CD4-positive, alpha-beta T cell treated with Interferon alpha-2 for 1 hour (primary cell): ENCODE measurements at regions not wholly inside any gene's neighbourhood (a gene's known extent, or its start where the extent isn't known, plus 50 kb on each side); places are given as distances from the start of the nearest gene placed in this dataset.

ENCODE experiments used
- DNase-seq, 2 donors: peaks; one replicate each; pipeline ENCODE4 v3.0.0-alpha.2; 2020 to 2022

DNA sequence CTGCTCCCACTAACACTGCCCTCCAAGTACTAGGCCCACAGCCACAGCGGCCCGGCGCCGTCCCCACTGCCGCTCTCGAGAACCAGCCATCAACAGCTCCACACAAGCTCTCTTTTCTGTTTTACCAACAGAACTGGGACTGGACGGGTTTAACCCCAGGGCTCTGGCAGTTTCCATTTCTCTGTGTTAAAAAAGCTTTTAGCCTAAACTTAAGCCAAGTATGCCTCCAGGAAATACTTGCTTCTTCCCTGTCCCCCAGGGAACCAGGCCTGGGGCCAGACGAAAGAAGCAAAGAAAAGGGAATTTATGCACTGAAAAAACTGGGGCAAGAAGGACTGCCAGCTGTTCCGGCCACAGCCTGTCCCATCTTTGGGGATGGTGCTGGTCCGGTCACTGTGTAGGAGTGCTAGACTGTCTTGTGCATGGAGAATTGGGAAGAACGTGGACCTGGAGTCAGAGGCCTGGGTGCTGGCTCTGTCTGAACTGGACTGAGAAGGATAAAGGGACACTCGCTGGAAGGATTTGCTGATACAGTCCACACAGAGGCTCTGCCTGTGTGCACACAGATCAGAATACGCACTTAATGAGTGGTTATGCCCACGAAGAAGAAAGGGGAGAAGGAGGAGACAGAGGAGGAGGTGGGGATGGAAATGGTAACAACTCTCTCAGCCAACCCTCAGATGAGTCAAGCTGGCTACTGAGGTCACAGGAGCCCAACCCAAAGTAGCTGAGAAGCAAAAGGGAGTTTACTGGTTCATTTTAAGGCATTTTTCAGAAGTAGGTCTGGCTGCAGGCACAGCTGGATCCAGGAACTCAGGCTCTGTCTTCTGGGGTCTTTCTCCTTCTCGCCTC is 254.4 kb upstream of the PMEPA1 start:
- no peak for DNase-seq

- DNase-seq: no peak
Observed at GRCh38 chr20:57960803-57961575, 251.2 kb upstream of the PMEPA1 start.

DNA sequence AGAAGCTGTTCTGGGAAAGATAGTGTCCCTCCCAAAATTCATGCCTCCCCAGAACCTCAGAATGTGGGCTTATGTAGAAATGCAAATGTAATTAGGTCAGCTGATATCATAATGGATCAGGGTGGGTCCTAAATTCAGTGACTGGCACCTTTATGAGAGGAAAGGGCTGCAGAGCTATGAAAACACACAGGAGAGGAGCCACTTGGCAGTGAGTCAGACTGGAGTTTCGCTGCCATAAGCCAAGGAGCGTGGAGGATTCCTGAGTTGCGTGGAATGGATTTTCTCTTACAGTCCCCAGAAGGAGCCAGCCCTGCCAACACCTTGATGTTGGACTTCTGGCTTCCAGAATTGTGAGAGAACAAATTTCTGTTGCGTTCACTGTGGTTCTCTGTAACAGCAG is 249.8 kb upstream of the PMEPA1 start:
- DNase-seq: no peak

- no peak for DNase-seq
Observed at GRCh38 chr20:57959018-57959417, 249.2 kb upstream of the PMEPA1 start.

- no peak for DNase-seq
Observed at GRCh38 chr20:57958050-57958420, 248.2 kb upstream of the PMEPA1 start.

GRCh38 chr20:57957411-57958049 is 247.7 kb upstream of the PMEPA1 start:
- no peak for DNase-seq

GRCh38 chr20:57953638-57954037 is 243.8 kb upstream of the PMEPA1 start:
- no peak for DNase-seq

DNA sequence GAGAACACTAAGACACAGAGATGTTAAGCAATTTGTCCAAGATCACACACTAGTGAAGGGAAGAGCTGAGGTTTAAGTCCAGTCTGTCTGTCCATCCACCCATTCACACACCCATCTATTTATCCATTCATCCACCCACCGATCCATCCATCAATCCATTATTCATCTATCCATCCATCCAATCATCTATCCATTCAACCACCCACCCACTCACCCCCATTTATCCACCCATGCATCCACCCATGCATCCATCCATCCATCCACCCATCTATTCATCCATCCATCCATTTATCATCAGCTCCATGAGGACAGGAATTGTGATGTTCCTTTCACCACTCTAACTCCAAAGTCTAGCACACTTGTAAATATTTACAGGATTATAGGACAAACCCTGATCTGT is 242.3 kb upstream of the PMEPA1 start:
- DNase-seq: no peak

GRCh38 chr20:57951549-57951948 is 241.7 kb upstream of the PMEPA1 start:
- DNase-seq: no peak

GRCh38 chr20:57950764-57951485 is 241.1 kb upstream of the PMEPA1 start:
- no peak for DNase-seq

- DNase-seq: no peak
Observed at GRCh38 chr20:57948180-57948955, 238.6 kb upstream of the PMEPA1 start.

DNA sequence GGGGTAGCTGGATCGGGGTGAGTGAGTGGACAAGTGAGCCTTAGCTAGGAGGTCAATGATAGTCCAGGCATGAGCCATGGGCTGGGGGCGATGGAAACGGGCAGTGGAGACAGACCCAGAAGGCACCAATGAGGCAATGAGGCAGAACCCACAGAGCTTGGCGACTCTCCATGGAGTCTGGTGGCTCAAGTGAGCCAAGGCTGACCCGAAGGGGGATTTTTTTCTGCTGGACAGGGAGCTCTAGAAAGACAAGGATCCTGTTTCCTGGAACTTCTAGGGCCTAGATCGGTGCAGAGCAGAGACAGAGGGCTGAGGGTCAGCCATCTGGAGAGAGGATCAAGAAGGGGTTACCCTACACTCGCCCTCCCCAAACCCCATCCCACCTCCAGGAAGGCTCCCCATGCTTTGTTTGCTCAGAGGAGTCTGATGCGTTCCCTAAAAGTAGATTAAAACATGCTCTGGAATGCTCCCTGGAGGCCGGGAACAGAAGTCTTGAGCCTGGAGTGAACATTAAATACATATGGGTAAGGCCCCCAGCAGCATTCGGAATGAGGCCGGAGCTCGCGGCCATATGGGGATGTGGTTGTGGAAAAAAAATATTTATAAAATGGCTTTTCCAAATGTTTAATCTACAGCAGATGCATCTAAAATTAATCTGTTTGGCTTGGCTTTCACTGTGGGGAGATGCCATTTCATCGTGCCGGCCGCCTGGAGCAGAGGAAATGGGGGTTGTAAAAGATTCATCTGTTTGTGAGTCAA is 237.8 kb upstream of the PMEPA1 start:
- DNase-seq: no peak

GRCh38 chr20:57946559-57947315 is 236.9 kb upstream of the PMEPA1 start:
- no peak for DNase-seq

- DNase-seq: no peak
Observed at GRCh38 chr20:57944988-57945387, 235.2 kb upstream of the PMEPA1 start.

- DNase-seq: no peak
Observed at GRCh38 chr20:57943950-57944349, 234.1 kb upstream of the PMEPA1 start.

GRCh38 chr20:57943291-57943690 is 233.5 kb upstream of the PMEPA1 start:
- no peak for DNase-seq

DNA sequence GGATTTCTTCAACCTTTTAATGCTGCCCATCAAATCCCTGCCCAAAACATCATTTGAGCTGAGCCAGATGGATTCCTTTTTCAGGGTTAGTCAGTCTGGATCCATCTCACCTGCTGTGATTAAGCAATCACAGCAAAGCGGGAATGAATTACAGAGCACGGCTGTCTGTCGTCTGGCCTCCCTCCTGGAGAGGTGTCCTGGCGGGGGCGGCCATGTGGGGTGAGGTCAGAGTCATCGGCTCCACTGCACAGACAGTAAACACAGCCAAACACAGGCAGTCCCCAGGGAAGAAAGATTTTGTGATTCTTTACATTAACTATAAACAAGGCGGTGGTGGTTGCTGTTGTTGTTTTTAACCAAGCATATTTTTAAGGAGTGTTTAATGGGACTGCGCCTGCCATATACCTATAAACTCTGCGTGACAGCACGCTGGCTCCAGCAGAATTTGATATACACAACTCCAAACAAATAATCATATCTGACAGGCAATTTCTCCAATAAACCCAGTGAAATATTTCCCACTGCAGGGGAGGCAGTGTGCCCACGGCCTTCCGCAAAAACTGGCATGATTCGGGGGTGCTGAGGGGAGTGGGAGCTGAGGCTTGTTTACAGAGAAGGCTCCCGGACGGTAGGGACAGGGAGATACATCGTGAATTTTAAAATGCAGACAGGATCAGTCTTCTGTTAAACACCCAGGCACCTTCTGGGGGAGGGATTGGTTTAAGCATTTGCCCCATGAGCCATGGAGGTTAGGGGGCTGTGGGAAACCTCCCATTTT is 232.0 kb upstream of the PMEPA1 start:
- no peak for DNase-seq

DNA sequence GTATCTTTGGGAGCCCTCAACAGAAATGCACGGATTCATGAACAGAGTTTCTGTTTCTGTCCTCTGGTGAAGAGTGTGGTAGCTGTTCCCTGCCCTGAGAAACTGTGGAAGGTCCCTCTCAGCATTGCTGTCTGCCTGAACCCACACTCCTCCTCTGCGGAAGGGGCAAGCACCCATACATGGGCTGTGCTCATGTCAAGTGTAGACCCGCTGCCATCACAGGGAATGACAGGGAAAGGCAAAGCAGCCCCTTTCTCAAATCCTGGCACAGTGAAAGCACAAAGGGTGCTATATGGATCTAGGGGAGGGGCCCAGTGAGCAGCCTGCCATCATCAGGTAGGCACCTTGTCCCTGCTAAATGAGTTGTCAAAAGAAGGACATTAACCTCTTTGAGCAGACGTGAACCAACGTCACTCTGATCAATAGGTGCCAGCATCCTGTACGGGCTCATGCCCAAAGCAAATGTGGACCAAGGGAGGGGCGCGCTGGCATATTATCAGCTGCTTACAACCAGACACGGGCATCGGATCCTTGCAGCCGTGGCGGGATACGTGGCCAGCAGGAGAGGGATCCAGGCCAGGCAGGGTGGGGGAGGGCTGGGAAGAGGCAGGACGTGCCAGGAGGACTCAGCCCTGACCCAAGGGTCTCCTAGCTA is 231.2 kb upstream of the PMEPA1 start:
- DNase-seq: no peak

GRCh38 chr20:57940376-57940775 is 230.6 kb upstream of the PMEPA1 start:
- DNase-seq: no peak
